ENCODE measurements at regions not wholly inside any gene's neighbourhood (a gene's known extent, or its start where the extent isn't known, plus 50 kb on each side); places are given as distances from the start of the nearest gene placed in this dataset.
A peak's percentile ranks its signal among the peaks of the same experiment; 100 is the strongest.

GRCh38 chr6:145008715-145009114 lies 723.6 kb downstream of the UTRN start:
- DNase-seq (ENCODE audit: low read depth): no peak

- DNase-seq (ENCODE audit: low read depth): no peak
Observed at GRCh38 chr6:145009711-145010110, 724.6 kb downstream of the UTRN start.

GRCh38 chr6:145012039-145012662 lies 723.2 kb downstream of the EPM2A start:
- peak; percentile 48 for DNase-seq (ENCODE audit: low read depth)

DNA sequence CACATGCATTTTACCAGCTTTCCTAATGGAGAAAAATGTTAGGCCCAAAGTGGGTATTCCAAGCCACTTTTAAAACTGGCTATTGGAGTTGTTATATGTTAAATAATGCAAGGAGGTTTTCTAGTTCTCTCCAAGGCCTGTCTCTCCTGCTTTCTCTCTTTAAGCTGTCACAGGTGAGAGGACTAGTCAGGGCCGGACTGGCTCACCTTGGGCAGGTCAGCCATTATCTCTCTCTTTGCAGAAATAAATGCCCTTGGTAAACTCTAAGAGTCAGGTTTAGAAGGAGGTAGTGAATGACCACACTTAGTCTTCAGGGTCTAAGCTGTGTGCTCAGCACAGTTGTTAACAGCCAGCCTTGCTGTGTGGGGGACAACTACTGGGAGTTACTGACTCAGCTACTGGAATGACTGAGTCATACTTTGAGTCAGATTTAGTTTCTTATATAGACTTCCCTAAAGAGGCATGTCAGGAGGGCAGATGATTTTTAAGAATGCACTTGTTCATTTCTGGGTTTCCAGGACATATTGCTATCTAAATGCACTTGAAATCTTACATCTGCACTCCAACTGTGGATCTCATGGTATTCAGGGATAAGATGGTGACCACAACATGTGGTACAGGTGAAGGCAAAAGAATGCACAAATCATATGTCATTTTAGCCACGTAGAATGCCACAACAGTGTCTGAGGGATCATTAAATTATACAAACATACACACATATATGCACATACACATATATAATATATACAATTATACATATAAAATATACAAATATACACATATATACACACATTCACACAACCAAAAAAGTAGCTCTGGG lies 719.4 kb downstream of the EPM2A start:
- peak; percentile 94 for DNase-seq (ENCODE audit: low read depth)

GRCh38 chr6:145017051-145017450 lies 718.3 kb downstream of the EPM2A start:
- DNase-seq (ENCODE audit: low read depth): no peak

DNA sequence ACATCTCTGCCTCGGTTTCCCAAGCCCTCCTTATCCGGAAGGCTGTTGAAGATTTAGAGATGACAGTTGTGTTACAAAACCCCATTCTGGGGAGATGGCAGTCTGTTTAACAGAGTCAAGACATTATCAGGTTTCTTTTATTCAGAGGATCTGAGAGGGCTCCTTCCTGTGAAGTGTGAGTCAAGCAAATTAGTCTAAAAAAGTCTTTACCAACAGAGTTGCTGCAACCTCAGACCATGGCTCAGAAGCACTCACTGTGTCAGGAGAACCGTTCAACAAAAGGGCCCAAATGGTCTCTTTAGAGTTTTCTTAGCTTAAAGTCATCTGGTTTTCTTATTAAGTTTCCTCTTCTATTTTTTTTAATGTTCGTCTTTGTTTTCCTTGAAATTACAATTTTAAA lies 717.8 kb downstream of the EPM2A start:
- peak; percentile 46 for DNase-seq (ENCODE audit: low read depth)

- no peak for DNase-seq (ENCODE audit: low read depth)
Observed at GRCh38 chr6:145018027-145018426, 717.3 kb downstream of the EPM2A start.

GRCh38 chr6:145020114-145020513 lies 715.2 kb downstream of the EPM2A start:
- DNase-seq (ENCODE audit: low read depth): no peak

DNA sequence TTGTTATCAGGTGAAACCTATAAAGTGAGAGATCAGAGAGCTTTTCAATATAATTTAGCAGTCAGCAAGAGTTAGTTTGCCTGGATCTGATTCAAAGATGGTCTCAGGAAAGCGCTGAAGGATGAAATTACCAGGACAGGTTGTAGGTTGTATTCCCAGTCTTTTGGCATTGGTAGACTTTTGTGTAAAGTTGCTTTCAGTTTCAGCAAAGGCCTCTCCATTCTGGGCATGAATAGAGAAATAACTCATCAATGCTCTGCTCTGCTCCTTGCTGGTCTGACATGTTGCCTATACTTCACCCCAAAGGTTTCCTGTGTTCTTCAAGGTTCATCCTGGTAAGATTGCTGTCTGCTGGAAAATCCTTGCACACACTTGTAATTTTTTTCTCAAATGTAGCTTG lies 714.8 kb downstream of the EPM2A start:
- no peak for DNase-seq (ENCODE audit: low read depth)

DNA sequence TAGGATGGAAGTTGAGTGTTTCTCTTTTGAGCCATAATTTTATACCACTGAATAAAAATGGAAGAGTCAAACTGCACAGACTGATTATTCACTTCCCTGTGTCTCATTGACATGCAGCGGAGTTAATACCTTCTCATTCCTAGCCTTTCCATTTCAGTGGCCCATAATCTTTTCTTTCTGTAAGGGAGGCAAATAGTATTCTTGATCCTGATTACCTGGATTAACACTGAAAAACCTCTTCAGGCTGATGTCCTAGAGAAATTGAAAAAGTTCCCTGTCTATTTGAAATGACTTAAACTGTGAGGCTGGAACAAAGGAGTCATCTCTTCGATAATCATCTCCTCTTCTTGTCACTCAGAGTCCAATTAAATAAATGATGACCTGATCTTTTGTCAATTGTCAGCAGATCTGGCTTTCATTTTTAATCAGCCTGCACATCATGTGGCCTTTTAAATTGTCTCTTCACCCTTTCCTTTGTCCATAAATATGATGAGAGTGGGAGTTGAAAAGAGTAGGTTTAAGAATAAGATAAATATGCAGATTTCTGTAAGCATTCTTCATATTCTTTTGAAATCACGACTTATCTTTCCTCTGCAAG lies 713.0 kb downstream of the EPM2A start:
- DNase-seq (ENCODE audit: low read depth): no peak

- no peak for DNase-seq (ENCODE audit: low read depth)
Observed at GRCh38 chr6:145023116-145023726, 712.1 kb downstream of the EPM2A start.

DNA sequence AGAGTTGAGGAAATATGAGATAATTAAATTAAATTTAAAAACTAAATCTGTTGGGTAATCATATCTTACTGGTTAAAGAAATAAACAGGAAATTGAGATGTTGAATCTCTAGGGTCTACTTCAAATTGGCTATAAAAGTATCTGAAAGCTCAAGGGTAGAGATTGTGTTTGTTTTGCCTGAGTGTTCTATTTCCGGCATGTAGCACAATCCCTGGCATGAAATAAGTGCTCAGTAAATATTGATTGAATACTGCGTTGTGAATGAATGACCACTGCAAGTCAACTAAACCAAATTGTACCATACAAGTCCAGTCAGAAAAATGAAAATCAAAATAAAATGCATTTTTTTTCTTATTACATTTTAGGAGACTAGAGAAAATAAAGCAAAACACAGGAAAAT lies 709.8 kb downstream of the EPM2A start:
- no peak for DNase-seq (ENCODE audit: low read depth)

GRCh38 chr6:145026267-145026679 lies 709.0 kb downstream of the EPM2A start:
- no peak for DNase-seq (ENCODE audit: low read depth)

DNA sequence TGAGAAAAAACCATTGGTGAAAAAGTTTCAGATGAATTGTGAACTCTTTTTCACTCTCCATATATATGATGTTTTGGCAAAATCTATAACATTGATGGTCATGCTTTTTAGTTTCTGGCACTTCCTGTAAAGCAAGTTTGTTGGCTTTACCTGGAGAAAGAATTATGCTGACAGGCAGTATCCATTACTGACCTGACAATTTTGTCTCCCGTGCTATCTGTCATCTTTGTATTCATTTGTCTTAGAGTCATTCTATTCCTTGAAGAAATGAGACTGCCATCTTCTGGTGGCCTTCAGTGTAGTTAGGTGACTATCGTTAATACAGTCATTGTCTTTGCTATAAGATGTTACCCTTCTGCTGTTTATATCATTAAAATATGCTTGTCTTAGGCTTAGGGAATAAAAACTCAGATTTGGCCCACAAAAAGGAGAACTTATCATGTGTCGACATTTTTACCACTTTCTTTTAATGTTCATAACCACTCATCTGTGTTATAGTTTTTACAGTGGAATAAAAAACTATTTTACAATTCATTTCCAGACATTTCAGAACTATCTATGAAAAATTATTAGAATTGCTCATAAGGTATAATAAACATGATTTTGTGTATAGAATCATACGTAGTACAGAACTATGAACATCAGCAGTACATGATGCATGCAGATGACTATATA lies 707.0 kb downstream of the EPM2A start:
- DNase-seq (ENCODE audit: low read depth): peak; percentile 54

- peak; percentile 8 for DNase-seq (ENCODE audit: low read depth)
Observed at GRCh38 chr6:145031001-145031400, 704.3 kb downstream of the EPM2A start.

- no peak for DNase-seq (ENCODE audit: low read depth)
Observed at GRCh38 chr6:145031962-145032361, 703.4 kb downstream of the EPM2A start.

DNA sequence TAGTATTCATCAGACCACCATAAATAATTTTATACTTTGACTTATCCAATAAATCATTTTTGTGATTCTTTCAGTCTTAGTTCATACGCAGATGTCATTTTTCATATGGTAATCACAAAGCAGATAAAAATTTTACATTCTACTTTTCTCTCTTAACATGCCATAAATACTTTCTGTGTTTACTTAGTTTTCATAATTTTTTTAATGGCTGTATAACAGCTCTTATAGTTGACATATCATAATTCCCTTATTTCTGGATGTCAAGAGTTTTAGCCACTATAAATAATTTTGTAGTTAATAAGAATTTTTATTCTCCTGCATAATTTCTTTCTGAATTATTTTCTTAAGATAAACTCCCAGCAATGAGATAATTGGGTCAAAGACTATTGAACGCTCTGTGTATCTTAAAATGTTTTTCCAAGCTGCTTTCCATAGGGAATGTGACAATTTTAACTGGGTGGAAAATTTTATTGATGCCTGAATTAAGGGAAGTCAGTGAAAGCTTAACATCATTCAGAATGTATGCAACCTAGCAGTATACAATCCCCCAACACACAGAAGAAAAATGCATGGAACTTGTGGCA lies 702.7 kb downstream of the EPM2A start:
- no peak for DNase-seq (ENCODE audit: low read depth)

DNA sequence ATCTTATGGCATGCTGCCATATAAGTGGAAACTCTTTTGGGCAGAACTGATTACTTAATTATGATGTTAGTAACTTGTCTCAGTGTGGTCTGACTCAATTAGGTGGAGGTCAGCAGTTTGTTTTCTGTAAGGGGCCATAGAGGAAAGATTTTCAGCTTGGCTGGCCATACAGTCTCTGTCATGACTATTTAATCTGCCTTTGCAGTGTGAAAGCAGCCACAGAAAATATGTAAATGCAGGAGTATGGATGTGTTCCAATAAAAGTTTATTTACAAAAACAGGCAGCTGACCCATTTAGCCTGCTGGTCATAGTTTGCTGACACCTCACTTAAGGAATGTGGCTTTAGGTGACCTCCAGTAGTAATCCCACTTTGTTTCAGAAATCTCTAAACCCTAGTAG lies 700.7 kb downstream of the EPM2A start:
- DNase-seq (ENCODE audit: low read depth): no peak

DNA sequence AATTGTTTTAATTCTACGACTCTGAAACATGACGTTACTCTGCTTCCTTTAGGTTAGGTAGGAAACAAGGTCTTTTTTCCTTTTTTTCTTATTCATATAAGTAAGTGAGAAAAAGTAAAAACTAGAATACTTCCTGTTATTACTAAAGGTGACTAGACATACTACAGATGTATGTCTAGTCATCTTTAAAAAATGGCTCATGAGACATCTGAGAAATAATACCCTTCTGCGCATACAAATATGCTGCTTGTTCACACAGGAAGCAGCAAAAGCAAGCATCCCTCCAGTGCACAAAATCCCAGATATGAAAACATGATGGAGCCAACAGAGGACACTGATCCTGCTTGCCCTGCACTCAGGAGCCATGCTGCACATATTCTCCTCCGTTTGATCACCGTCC lies 699.1 kb downstream of the EPM2A start:
- peak; percentile 19 for DNase-seq (ENCODE audit: low read depth)

DNA sequence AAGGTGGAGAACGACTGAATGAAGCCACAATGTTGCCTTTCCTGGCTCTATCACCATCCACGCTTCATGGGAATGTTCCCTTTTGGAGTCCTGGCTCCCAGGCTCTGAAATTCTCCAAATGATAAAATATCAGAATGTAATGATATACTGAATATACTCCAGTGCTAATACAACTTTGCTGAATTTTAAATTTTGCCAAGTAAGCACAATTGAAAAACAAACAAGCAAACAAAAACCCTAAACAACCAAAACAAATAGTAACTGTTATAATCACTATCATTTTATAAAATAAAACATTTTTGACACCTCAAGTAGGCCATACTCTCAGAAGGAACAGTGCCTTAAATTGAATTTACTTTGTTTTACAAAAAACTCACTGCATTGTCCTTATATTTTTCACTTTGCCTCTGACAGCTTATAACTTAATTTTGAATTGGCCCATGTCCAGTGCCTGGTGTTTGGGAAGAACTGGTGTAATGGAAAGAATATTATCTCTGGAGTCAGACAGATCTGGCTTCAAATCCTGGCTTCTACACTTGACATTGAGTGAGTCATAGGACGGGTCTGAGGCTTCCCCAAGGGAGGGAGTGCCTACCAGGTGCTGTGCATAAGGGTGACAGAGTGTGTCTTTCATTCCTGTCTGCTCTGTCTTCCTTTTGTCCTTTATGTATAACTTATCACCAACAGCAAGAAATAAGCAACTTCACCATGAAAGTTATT lies 698.3 kb downstream of the EPM2A start:
- DNase-seq (ENCODE audit: low read depth): peak; percentile 26

DNA sequence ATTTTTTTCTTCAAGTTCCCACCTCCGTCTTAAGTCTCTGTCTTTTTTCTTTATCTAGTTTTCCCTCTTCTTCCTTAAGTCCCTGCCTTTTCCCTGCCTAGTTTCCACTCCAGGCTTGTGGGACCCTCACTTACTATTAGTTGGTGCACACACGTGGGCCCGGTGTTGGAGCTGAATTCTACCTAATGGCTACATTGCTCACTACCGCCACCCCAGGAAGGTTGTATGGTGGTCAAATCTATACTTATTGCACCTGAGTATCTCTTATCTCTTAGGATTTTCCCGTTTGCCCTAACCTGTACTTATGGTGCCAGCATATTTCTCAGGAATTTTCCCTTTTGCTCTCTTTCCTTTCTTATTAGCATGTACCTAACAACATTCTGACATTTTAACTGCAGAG lies 692.8 kb downstream of the EPM2A start:
- DNase-seq (ENCODE audit: low read depth): no peak

Data from HT1080 (cell line).